Brain pericyte (primary cell): ENCODE measurements at regions not wholly inside any gene's neighbourhood (a gene's known extent, or its start where the extent isn't known, plus 50 kb on each side); places are given as distances from the start of the nearest gene placed in this dataset.
"Not testable (repeated sequence)": the region's sequence is repeated elsewhere in the genome, so short reads cannot be mapped to it uniquely, and the experiment has no call there.

Experiments used
- DNase-seq: peaks from one replicate; pipeline ENCODE4 v3.0.0-alpha.2; 2012; ENCODE audit warnings: low read depth, low spot score

GRCh38 chr1:83135524-83136157 is 863.3 kb downstream of the TTLL7 start:
- not testable (repeated sequence) for DNase-seq

DNA sequence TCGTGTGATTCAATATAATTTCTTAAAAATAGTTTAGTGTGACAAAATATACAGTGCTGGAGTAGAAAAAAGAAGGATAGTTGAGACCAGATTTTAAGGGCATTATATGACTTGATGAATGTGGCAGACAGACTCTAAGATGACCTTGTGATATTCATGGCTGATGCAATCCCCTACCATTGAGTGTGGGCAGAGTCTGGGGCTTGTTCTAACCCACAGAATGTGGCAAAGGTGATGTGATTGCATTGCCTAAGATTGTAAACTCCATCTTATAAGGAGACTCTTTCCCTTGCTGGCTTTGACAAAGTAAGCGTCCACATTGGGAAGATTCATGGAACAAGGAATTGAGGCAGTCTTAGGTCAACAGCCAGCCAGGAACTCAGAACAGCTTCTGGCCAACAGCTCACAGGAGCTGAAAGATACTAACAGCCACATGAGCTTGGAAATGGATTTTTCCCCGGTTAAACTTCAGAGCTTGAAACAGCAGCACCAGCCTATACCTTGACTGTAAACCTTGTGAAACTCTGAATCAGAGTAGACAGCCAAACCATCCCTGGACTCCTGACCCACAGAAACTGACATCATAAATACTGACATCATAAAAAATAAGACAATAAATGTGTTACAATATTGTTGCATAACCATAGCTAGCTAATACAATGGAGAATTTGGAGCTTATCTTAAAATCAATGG is 864.5 kb downstream of the TTLL7 start:
- DNase-seq: not testable (repeated sequence)

- DNase-seq: no peak
Observed at GRCh38 chr1:83131692-83131955, 867.3 kb downstream of the TTLL7 start.

- no peak for DNase-seq
Observed at GRCh38 chr1:83130886-83131691, 867.8 kb downstream of the TTLL7 start.

DNA sequence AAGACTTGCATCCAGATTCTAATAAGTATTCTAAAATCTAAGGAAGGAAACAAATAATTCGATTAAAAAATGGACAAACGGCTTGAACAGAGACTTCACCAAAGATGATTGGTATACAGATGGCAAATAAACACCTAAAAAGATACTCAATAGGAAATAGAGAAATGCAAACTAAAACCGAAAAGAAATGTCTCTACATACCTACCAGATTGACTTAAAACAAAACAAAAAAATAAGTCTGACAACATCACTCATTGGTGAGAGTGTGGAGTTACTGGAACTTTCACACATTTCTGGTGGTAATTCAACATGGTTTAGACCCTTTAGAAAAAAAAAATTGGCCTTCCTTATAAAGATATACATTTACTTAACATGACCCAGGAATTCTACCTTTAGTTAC is 869.8 kb downstream of the TTLL7 start:
- no peak for DNase-seq

- DNase-seq: no peak
Observed at GRCh38 chr1:83125456-83125855, 873.5 kb downstream of the TTLL7 start.

- DNase-seq: no peak
Observed at GRCh38 chr1:83123019-83123418, 875.9 kb downstream of the TTLL7 start.

GRCh38 chr1:83118472-83118871 is 880.5 kb downstream of the TTLL7 start:
- DNase-seq: no peak

DNA sequence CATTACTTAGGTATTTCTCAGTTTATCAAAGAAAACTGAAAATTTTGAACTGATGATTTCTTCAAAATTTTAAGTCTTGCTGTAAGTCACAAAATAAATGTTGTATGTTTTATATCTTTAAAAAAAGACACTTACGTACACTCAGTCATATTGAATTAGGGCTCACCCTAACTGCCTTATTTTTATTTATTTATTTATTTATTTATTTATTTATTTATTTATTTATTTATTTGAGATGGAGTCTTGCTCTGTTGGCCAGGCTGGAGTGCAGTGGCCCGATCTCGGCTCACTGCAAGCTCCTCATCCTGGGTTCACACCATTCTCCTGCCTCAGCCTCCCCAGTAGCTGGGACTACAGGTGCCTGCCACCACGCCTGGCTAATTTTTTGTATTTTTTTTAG is 881.9 kb downstream of the TTLL7 start:
- DNase-seq: not testable (repeated sequence)

GRCh38 chr1:83115785-83116184 is 883.1 kb downstream of the TTLL7 start:
- DNase-seq: no peak

DNA sequence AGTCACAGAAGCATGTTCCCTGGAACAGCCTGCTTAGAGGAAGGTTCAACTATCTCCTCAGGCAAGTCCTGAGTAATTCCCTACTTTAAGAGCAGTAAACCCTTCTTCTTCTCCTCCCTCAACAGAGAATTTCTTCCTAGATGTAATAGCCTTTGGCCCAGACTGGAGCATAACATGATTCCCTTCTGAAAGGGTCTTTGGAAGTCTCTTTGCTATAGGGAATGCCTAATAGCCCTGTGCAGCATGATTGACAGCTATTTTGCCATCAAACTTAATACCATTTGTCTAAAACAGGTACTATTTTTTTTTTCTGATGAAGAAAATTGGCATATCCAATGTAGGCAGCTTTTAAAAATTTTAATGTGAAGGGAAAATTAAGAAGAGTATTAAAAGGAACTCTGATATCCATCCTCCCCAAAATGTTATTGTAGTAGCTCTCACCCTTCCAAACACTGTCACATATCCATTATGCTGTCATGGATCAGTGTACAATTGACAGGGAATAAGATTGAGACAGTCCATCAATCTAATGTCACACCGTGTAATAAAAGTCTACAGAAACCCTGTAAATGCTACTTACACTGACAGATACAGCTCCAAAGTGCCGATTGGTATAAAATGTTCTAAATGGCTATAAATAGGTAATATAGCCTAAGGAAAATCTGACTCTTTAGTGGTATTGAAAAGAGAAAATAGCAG is 884.6 kb downstream of the TTLL7 start:
- DNase-seq: no peak

GRCh38 chr1:83113652-83114051 is 885.3 kb downstream of the TTLL7 start:
- no peak for DNase-seq

DNA sequence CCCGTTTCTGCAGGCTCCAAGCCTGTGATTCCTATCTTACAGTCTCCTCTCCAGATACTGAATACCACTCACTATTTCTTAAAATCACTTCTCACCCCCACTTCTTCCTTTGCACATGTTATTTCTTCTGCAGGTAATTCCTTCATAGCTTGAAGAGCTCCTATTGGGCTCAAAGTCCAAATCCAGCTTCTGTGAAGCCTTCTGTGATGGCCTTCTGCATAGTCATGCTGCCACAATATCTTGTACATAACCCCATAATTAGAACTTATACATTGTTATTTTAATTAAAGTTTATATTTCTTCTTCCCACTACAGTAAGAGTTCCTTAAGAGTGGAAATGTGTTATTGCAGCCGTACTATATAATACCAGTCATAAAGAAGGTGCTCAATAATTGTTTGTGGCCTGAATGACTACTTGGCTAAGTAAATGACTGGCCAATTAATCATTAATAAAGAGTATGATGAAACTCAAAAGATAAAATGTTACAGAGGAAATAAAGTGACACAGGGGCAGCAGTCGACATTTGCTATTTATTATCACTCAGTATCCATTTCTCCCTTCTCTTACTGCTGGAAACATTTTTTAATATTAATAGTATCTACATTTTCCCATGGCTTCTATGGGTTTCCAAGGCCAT is 886.6 kb downstream of the TTLL7 start:
- no peak for DNase-seq

- DNase-seq: no peak
Observed at GRCh38 chr1:83110156-83110555, 888.8 kb downstream of the TTLL7 start.

GRCh38 chr1:83109692-83110091 is 889.2 kb downstream of the TTLL7 start:
- DNase-seq: no peak

DNA sequence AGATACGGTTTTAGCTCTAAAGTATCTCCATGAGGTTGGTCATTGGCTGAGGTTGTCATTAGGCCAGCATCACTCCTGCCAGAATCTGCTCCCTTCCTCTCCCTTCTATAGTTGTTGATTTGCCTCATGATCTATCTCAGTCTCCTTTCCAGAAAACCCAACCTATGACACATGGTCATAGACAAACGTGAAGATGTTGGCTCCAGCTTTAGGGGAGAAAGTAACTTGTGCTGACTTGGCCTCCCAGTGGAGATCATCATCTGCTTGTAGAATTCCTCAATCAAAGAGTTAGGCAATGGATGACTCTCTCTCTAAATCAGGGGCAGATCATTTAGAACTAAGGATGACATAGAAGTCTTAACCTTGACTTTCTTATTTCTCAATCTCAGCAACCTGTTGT is 894.4 kb downstream of the TTLL7 start:
- DNase-seq: no peak

GRCh38 chr1:83103341-83103740 is 895.6 kb downstream of the TTLL7 start:
- no peak for DNase-seq

DNA sequence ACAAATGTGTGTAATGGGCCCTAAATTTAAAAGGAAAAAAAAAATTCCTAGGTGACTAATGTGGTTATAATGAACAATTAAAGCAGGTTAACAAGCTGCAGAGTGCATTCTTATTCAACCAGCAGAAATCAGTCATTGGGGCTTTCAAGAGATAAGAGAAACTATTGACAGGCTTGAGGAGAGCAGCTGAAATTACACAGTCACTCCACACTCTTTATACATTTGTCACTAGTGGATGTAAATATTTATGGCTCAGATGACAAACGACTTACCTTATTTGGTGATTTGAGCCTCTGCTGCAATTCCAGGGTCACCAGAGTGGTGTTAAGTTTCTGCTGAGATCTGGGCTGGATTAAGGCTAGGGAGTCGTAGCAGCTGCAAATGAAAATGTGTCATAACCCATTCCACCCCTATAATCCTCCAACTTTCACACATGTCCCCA is 896.3 kb downstream of the TTLL7 start:
- DNase-seq: no peak

DNA sequence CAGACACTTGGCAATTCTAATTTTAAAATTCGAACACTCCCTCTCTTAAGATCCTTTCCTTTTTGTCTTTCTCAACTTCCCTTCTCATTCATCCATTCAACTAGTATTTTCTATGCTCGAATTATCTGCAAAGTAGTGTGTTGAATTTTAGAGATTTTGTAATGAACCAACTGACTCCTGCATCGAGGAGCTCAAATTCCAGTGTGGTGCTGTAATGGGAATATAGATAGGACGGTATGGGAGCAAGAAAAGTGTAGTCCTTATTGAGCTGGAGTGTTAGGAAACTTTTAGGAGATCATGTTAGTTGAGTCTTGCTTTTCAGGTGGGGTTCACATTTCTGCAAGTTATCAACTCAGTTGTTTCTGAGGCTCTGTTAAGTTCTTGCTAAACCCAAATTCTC is 897.5 kb downstream of the TTLL7 start:
- no peak for DNase-seq

GRCh38 chr1:83100133-83100532 is 898.8 kb downstream of the TTLL7 start:
- no peak for DNase-seq

DNA sequence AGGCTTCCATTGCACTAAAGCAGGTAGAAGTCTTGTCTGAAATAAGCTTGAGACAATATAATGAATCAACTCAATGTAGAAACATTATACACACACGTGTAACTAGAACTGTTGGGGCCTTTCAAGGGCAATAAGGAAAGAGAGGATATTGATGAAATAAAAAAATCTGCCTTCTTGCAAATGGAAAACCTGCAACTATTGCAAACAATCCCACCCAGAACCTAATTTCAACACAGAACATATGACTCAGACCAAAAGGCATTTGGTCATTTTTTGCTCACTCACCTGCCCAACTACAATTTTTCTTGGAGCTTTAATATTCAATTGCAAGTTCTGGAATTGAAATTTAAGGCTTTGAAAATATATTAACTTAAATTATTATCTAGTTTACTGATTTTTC is 900.1 kb downstream of the TTLL7 start:
- no peak for DNase-seq

- no peak for DNase-seq
Observed at GRCh38 chr1:83098131-83098530, 900.8 kb downstream of the TTLL7 start.
